ENCODE measurements at regions not wholly inside any gene's neighbourhood (a gene's known extent, or its start where the extent isn't known, plus 50 kb on each side); places are given as distances from the start of the nearest gene placed in this dataset.

GRCh38 chr13:90701264-90701663, 646.2 kb upstream of the MIR17HG start:
- TF ChIP-seq GATA2 (IDR thresholded peaks at IDR 0.05; ENCODE audit: low read depth, low read length), result no peak
- TF ChIP-seq GATA3 (IDR thresholded peaks at IDR 0.05; ENCODE audit: low read depth, low read length), result no peak

All from SH-SY5Y (cell line).